B cell (primary cell): ENCODE measurements at regions not wholly inside any gene's neighbourhood (a gene's known extent, or its start where the extent isn't known, plus 50 kb on each side); places are given as distances from the start of the nearest gene placed in this dataset.

Experiments
- EZH2 ChIP-seq: IDR thresholded peaks from 2 replicates; pipeline ENCODE4 v1.6.1; 2012; ENCODE audit warnings: borderline replicate concordance, low read depth, mild to moderate bottlenecking, moderate library complexity, low read length; ENCODE audit not compliant: insufficient read depth, poor library complexity, severe bottlenecking
- TF ChIP-seq, protein P1 (sequence below): fragments of 200-600 bp; IDR thresholded peaks from one replicate; pipeline ENCODE4 v1.8.0; 2022; ENCODE audit warnings: antibody characterized with exemption, mild to moderate bottlenecking

DNA sequence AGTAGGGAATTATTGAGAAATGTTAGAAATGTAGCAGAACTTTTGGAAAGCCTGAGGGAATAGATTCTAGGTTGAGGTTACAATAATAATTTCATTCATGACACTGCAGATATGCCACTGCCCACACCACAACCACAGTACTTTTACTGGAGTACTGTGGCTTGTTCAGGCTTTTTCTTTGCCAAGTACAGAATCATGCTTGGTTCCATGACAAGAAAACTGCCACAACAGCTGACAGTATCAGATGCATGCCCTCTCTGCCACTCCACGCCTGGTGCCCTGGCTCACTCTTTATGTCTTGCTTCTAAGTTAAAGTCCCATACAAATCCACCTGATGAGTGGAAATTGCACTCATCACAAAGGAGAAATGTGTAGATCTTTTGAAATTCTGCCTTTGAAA, 398.6 kb downstream of the ZIC1 start:
- TF ChIP-seq, protein P1, sequence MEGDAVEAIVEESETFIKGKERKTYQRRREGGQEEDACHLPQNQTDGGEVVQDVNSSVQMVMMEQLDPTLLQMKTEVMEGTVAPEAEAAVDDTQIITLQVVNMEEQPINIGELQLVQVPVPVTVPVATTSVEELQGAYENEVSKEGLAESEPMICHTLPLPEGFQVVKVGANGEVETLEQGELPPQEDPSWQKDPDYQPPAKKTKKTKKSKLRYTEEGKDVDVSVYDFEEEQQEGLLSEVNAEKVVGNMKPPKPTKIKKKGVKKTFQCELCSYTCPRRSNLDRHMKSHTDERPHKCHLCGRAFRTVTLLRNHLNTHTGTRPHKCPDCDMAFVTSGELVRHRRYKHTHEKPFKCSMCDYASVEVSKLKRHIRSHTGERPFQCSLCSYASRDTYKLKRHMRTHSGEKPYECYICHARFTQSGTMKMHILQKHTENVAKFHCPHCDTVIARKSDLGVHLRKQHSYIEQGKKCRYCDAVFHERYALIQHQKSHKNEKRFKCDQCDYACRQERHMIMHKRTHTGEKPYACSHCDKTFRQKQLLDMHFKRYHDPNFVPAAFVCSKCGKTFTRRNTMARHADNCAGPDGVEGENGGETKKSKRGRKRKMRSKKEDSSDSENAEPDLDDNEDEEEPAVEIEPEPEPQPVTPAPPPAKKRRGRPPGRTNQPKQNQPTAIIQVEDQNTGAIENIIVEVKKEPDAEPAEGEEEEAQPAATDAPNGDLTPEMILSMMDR = no peak
- TF ChIP-seq EZH2 = no peak
